ENCODE measurements at regions not wholly inside any gene's neighbourhood (a gene's known extent, or its start where the extent isn't known, plus 50 kb on each side); places are given as distances from the start of the nearest gene placed in this dataset.

DNA sequence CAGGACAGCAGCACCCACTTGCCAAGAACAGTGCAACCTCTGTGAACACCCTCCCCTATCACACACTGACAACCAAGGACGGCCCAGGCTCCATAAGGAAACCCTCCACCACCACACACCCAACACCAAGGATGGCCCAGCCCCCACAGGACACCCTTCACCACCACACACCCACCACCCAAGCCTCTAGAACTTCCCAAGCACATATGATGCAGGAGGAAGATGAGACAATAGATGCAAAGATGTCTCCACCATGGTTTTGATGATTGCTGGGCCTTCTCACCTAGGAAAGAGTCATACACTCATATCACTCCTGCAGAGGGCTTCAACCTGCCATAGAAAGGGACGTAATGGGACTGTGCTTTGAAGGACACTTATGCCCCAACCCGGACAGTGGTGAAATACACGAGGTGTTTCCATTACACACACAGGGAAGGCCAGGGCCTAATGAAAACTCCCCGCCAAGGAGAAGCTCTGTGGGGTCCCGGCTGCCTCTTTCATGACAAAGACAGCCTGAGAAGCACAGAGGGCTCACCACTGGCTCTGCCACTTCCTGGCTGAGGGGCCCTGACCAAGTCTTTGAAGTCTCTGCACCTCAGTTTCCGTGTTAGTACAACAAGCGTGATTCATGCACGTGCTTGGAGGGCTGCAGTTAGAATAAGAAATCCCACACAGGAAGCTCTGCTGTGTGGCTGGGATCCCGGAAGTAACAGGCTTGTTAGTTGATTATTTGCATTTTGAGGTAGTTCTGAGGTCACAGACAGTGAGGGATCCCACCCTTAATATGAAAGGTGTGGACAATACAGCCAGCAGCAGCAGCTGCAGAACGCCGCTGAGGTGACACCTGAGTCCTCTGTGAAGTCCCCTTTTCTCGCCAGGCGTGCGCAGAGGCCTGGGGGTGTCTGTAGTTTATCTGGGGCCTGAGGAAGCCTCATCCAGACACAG is 61.9 kb upstream of the ATP12A start:
- TF ChIP-seq, protein P1, sequence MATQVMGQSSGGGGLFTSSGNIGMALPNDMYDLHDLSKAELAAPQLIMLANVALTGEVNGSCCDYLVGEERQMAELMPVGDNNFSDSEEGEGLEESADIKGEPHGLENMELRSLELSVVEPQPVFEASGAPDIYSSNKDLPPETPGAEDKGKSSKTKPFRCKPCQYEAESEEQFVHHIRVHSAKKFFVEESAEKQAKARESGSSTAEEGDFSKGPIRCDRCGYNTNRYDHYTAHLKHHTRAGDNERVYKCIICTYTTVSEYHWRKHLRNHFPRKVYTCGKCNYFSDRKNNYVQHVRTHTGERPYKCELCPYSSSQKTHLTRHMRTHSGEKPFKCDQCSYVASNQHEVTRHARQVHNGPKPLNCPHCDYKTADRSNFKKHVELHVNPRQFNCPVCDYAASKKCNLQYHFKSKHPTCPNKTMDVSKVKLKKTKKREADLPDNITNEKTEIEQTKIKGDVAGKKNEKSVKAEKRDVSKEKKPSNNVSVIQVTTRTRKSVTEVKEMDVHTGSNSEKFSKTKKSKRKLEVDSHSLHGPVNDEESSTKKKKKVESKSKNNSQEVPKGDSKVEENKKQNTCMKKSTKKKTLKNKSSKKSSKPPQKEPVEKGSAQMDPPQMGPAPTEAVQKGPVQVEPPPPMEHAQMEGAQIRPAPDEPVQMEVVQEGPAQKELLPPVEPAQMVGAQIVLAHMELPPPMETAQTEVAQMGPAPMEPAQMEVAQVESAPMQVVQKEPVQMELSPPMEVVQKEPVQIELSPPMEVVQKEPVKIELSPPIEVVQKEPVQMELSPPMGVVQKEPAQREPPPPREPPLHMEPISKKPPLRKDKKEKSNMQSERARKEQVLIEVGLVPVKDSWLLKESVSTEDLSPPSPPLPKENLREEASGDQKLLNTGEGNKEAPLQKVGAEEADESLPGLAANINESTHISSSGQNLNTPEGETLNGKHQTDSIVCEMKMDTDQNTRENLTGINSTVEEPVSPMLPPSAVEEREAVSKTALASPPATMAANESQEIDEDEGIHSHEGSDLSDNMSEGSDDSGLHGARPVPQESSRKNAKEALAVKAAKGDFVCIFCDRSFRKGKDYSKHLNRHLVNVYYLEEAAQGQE (IDR thresholded peaks at IDR 0.05; ENCODE audit: low read depth): no peak
- TF ChIP-seq EP300 (IDR thresholded peaks at IDR 0.05; ENCODE audit: borderline replicate concordance) (no peak), TCF12 (IDR thresholded peaks at IDR 0.05; ENCODE audit: low read depth) (no peak), NFIC (IDR thresholded peaks at IDR 0.05) (no peak), RAD21 (IDR thresholded peaks at IDR 0.05; ENCODE audit: low read depth) (no peak), TAF1 (IDR thresholded peaks at IDR 0.05; ENCODE audit: low read depth) (no peak), ZBTB7A (IDR thresholded peaks at IDR 0.05; ENCODE audit: low read depth) (no peak), YY1 (IDR thresholded peaks at IDR 0.05; ENCODE audit: low read depth) (no peak), CEBPB (IDR thresholded peaks at IDR 0.05) (no peak), TEAD4 (IDR thresholded peaks at IDR 0.05) (no peak), CREB1 (IDR thresholded peaks at IDR 0.05; ENCODE audit: low read depth) (no peak)
- TF ChIP-seq, protein P2, sequence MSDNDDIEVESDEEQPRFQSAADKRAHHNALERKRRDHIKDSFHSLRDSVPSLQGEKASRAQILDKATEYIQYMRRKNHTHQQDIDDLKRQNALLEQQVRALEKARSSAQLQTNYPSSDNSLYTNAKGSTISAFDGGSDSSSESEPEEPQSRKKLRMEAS (IDR thresholded peaks at IDR 0.05): no peak
- TF ChIP-seq, protein P3, sequence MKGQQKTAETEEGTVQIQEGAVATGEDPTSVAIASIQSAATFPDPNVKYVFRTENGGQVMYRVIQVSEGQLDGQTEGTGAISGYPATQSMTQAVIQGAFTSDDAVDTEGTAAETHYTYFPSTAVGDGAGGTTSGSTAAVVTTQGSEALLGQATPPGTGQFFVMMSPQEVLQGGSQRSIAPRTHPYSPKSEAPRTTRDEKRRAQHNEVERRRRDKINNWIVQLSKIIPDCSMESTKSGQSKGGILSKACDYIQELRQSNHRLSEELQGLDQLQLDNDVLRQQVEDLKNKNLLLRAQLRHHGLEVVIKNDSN (IDR thresholded peaks at IDR 0.05): no peak
